ENCODE measurements at regions not wholly inside any gene's neighbourhood (a gene's known extent, or its start where the extent isn't known, plus 50 kb on each side); places are given as distances from the start of the nearest gene placed in this dataset.

DNA sequence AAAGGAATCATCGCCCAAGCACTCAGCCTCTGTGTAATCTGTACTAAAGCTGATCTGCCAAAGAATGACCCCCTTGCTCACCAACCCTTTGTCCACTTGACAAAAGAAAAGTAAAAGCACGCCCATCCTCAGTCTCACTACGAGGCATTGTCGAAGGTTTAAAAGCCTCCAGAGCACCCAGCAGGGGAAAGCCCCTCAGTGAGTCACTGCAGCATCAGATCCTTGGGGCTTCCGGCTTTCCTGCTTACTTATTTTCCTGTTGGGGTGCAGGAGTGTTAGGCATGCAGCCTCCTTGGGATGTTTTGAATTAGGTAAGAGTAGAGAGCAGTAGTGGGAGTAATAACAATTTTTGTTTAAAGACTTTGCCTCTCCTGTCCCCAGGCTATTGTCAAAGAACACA, 216.1 kb downstream of the MTHFS start:
- H3K27ac ChIP-seq: no peak overlapping the region
- ATAC-seq (no peak), DNase-seq (no peak)
- H3K9me3 ChIP-seq: no peaks in the 10 kb centered on the region
- H3K36me3 ChIP-seq: no peaks in the 10 kb centered on the region
- 69 to 70% methylated on average over 5 of the region's 5 CpGs for WGBS, 2 donors
- no peak overlapping the region for H3K4me3 ChIP-seq
- TF ChIP-seq, protein P1, sequence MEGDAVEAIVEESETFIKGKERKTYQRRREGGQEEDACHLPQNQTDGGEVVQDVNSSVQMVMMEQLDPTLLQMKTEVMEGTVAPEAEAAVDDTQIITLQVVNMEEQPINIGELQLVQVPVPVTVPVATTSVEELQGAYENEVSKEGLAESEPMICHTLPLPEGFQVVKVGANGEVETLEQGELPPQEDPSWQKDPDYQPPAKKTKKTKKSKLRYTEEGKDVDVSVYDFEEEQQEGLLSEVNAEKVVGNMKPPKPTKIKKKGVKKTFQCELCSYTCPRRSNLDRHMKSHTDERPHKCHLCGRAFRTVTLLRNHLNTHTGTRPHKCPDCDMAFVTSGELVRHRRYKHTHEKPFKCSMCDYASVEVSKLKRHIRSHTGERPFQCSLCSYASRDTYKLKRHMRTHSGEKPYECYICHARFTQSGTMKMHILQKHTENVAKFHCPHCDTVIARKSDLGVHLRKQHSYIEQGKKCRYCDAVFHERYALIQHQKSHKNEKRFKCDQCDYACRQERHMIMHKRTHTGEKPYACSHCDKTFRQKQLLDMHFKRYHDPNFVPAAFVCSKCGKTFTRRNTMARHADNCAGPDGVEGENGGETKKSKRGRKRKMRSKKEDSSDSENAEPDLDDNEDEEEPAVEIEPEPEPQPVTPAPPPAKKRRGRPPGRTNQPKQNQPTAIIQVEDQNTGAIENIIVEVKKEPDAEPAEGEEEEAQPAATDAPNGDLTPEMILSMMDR (IDR thresholded peaks at IDR 0.05): no peak
- intact Hi-C loops (cut with DNase I): no loop called here
- H3K4me1 ChIP-seq: peaks cover 0 to 14% (median 8%) of the 10 kb centered on the region in 9 donors
- peaks cover 0 to 9% (median 2%) of the 10 kb centered on the region in 7 donors for H3K27me3 ChIP-seq

DNA sequence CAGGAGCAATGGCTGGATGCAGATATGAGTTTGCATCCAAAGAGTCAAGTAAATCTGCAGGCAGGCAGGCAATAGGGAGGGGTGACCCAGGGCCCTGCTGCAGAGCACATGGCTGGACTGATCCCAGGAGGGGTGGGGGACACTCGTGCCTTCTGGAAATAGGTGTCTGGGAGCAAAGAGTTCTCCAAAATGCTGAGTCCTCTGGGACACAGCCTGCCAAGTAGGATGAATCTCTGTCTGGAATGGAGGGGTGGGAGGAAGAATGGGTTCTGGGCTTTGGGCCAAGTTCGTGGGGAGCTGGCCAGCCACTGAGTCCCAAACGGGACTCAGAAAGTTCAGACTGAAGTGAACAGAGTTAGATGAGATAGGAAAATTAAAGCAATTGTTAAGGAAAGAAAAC, 214.5 kb downstream of the MTHFS start:
- intact Hi-C loops (cut with DNase I): no loop called here
- Histone ChIP-seq H3K9me3 (no peaks in the 10 kb centered on the region), H3K36me3 (no peaks in the 10 kb centered on the region), H3K4me3 (no peak overlapping the region), H3K4me1 (peaks cover 0 to 14% (median 8%) of the 10 kb centered on the region in 9 donors), H3K27ac (peak overlapping the region in 1 of 10 donors; percentile 62), H3K27me3 (peaks cover 0 to 13% (median 2%) of the 10 kb centered on the region in 7 donors)
- peak; percentile 34 to 56 for DNase-seq
- WGBS, 2 donors: 3 to 5% methylated on average over 3 of the region's 3 CpGs
- TF ChIP-seq, protein P1 (IDR thresholded peaks at IDR 0.05): no peak
- ATAC-seq: peak; percentile 42 to 85 (median 76)

DNA sequence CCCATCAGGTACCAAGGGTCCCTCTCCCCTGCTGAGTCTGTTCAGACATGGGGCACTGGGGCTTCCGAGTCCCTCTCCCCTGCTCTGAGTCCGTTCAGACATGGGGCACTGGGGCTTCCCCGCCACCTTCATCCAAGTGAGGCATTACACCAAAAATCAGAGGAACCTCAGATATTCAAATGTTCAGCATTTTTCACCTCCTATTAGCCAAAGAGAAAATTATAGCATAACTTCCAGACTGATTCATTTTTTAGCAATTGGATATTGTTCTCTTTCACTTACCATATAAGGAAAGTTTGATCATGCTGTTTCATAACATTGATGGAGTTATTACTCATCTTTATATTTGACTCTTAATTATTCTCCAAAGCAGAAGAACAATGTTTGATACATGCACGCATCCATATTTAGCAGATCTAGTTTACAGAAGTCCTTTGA, 213.9 kb downstream of the MTHFS start:
- Histone ChIP-seq H3K9me3 (no peaks in the 10 kb centered on the region), H3K36me3 (no peaks in the 10 kb centered on the region), H3K4me3 (no peak overlapping the region), H3K27me3 (peaks cover 0 to 10% (median 0%) of the 10 kb centered on the region in 7 donors), H3K27ac (peak overlapping the region in 1 of 10 donors; percentile 62), H3K4me1 (peaks cover 0 to 14% (median 8%) of the 10 kb centered on the region in 9 donors)
- TF ChIP-seq, protein P1 (IDR thresholded peaks at IDR 0.05): no peak
- WGBS, 2 donors: 68 to 69% methylated on average over 4 of the region's 4 CpGs
- DNase-seq (no peak), ATAC-seq (peak in 1 of 8 donors; percentile 18)
- intact Hi-C loops (cut with DNase I): no loop called here

DNA sequence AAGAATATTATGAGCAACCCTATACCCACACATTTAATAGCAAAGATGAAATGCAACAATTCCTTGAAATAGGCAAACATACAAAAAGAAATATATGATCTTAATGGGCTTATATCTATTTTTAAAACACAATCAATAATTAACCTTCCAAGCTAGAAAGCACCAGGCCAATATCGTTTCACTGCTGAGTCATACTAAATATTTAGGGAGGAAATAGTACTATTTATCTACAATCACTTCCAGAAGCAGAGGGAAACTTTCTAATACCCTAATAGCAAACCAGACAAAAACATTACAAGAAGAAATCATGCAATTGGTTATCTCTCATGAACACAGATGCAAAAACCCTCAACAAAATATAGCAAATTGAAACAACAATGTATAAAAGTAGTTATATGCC, 207.8 kb downstream of the MTHFS start:
- H3K27me3 ChIP-seq: peaks cover 0 to 10% (median 0%) of the 10 kb centered on the region in 7 donors
- TF ChIP-seq, protein P1 (IDR thresholded peaks at IDR 0.05): no peak
- H3K27ac ChIP-seq: no peak overlapping the region
- no peaks in the 10 kb centered on the region for H3K4me1 ChIP-seq
- intact Hi-C loops (cut with DNase I): no loop called here
- no peak overlapping the region for H3K4me3 ChIP-seq
- ATAC-seq: no peak
- no peak for DNase-seq
- peaks cover 0 to 22% (median 0%) of the 10 kb centered on the region in 11 donors for H3K9me3 ChIP-seq
- no peaks in the 10 kb centered on the region for H3K36me3 ChIP-seq
- 48 to 55% methylated on average over 1 of the region's 1 CpG for WGBS, 2 donors
